Neural crest cell (in vitro differentiated cells): ENCODE measurements at regions not wholly inside any gene's neighbourhood (a gene's known extent, or its start where the extent isn't known, plus 50 kb on each side); places are given as distances from the start of the nearest gene placed in this dataset.
"Not testable (repeated sequence)": the region's sequence is repeated elsewhere in the genome, so short reads cannot be mapped to it uniquely, and the experiment has no call there.

Source experiments
- DNase-seq: peaks from one replicate; pipeline ENCODE4 v3.0.0; 2021; ENCODE audit warnings: low read depth, mixed read lengths, low spot score
- H3K27ac Mint-ChIP-seq: one replicate; pipeline ENCODE4 v1.8.0; 2021; ENCODE audit warnings: mild to moderate bottlenecking, mixed read lengths; ENCODE audit not compliant: unreplicated experiment
- H3K27me3 Mint-ChIP-seq: 2 replicates; pipeline ENCODE4 v1.8.0; 2021; ENCODE audit warnings: low read depth, mild to moderate bottlenecking, mixed read lengths
- H3K36me3 Mint-ChIP-seq: 2 replicates; pipeline ENCODE4 v1.8.0; 2021; ENCODE audit warnings: low read depth, mild to moderate bottlenecking, mixed read lengths
- H3K4me1 Mint-ChIP-seq: 2 replicates; pipeline ENCODE4 v1.8.0; 2021; ENCODE audit warnings: mixed read lengths
- H3K4me3 Mint-ChIP-seq: one replicate; pipeline ENCODE4 v1.8.0; 2021; ENCODE audit warnings: mild to moderate bottlenecking, mixed read lengths
- H3K9me3 Mint-ChIP-seq: 2 replicates; pipeline ENCODE4 v1.8.0; 2021; ENCODE audit warnings: mixed read lengths
- CTCF ChIP-seq: fragments of 200-600 bp; sonication (generic); conservative IDR thresholded peaks from 2 replicates; pipeline ENCODE4 v1.5.0; 2021; ENCODE audit warnings: antibody characterized with exemption, mild to moderate bottlenecking

GRCh38 chr12:83739607-83740006 lies 1052.9 kb downstream of the TMTC2 start:
- no peak for DNase-seq
- Mint-ChIP-seq H3K27ac (no peak overlapping the region), H3K27me3 (no peaks in the 10 kb centered on the region), H3K4me1 (no peaks in the 10 kb centered on the region), H3K4me3 (no peak overlapping the region), H3K36me3 (no peaks in the 10 kb centered on the region), H3K9me3 (peaks cover 10% of the 10 kb centered on the region)
- TF ChIP-seq CTCF = no peak

- Mint-ChIP-seq H3K27me3 (no peaks in the 10 kb centered on the region), H3K27ac (no peak overlapping the region), H3K36me3 (peaks cover 4% of the 10 kb centered on the region), H3K4me1 (no peaks in the 10 kb centered on the region), H3K9me3 (peaks cover 19% of the 10 kb centered on the region), H3K4me3 (no peak overlapping the region)
- no peak for DNase-seq
- TF ChIP-seq CTCF = no peak
Observed at GRCh38 chr12:83710851-83711250, 1024.1 kb downstream of the TMTC2 start.

- Mint-ChIP-seq H3K4me3 (no peak overlapping the region), H3K4me1 (no peaks in the 10 kb centered on the region), H3K27ac (no peak overlapping the region), H3K27me3 (no peaks in the 10 kb centered on the region), H3K36me3 (peaks cover 4% of the 10 kb centered on the region), H3K9me3 (peaks cover 19% of the 10 kb centered on the region)
- TF ChIP-seq CTCF = no peak
- no peak for DNase-seq
Observed at GRCh38 chr12:83709899-83710298, 1023.2 kb downstream of the TMTC2 start.

- H3K27ac Mint-ChIP-seq = no peak overlapping the region
- H3K27me3 Mint-ChIP-seq = no peaks in the 10 kb centered on the region
- no peak for TF ChIP-seq CTCF
- no peaks in the 10 kb centered on the region for H3K36me3 Mint-ChIP-seq
- H3K9me3 Mint-ChIP-seq = peaks cover 7% of the 10 kb centered on the region
- H3K4me1 Mint-ChIP-seq = no peaks in the 10 kb centered on the region
- no peak overlapping the region for H3K4me3 Mint-ChIP-seq
- DNase-seq = no peak
Observed at GRCh38 chr12:83700838-83701237, 1014.1 kb downstream of the TMTC2 start.

- H3K27ac Mint-ChIP-seq, H3K4me3 Mint-ChIP-seq, H3K4me1 Mint-ChIP-seq, H3K27me3 Mint-ChIP-seq, DNase-seq, H3K36me3 Mint-ChIP-seq: not testable (repeated sequence)
- peaks cover 11% of the 10 kb centered on the region for H3K9me3 Mint-ChIP-seq
Observed at GRCh38 chr12:83696311-83696710, 1009.6 kb downstream of the TMTC2 start.

- no peak for TF ChIP-seq CTCF
Observed at GRCh38 chr12:83691730-83692129, 1005.0 kb downstream of the TMTC2 start.

More at GRCh38 chr12:83691730-83692129, 1005.0 kb downstream of the TMTC2 start:
- H3K4me1 Mint-ChIP-seq = no peaks in the 10 kb centered on the region
- H3K36me3 Mint-ChIP-seq = peaks cover 3% of the 10 kb centered on the region
- no peak overlapping the region for H3K4me3 Mint-ChIP-seq
- H3K27me3 Mint-ChIP-seq = no peaks in the 10 kb centered on the region
- H3K9me3 Mint-ChIP-seq = peaks cover 11% of the 10 kb centered on the region
- H3K27ac Mint-ChIP-seq = no peak overlapping the region
- no peak for DNase-seq
